Neural progenitor cell (in vitro differentiated cells): ENCODE measurements at regions not wholly inside any gene's neighbourhood (a gene's known extent, or its start where the extent isn't known, plus 50 kb on each side); places are given as distances from the start of the nearest gene placed in this dataset.

Source experiments
- CTCF ChIP-seq: fragments of 200-600 bp; sonication (generic); IDR thresholded peaks from 2 replicates; pipeline ENCODE4 v1.5.1; 2017; ENCODE audit warnings: antibody characterized with exemption, mild to moderate bottlenecking
- EZH2 ChIP-seq: fragments of 200-600 bp; sonication (generic); IDR thresholded peaks from 2 replicates; pipeline ENCODE4 v1.6.1; 2017; ENCODE audit warnings: antibody characterized with exemption, mild to moderate bottlenecking, moderate library complexity

GRCh38 chr4:159762672-159763071 is 659.8 kb downstream of the RAPGEF2 start:
- no peak for TF ChIP-seq CTCF
- TF ChIP-seq EZH2: no peak
